ENCODE measurements at regions not wholly inside any gene's neighbourhood (a gene's known extent, or its start where the extent isn't known, plus 50 kb on each side); places are given as distances from the start of the nearest gene placed in this dataset.

DNA sequence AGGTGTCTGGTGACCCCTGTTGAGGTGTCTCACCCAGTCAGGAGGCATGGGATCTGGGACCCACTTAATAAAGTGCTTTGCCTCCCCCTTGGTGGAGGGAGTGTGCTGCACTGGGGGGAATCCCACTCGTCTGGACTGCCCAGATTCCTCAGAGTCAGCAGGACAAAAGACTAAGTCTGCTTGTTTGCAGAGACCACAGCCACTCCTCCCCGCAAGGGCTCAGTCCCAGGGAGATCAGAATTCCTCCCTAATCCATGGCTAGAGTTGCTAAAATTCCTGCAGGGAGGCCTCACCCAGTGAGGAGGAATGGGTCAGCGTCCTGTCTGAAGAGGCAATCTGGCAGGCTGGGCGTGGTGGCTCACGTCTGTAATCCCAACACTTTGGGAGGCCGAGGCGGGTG lies 442.2 kb downstream of the PABPC4L start:
- TF ChIP-seq POLR2AphosphoS5 (IDR thresholded peaks at IDR 0.05; ENCODE audit: low read depth, low read length) (no peak), TCF7L2 (IDR thresholded peaks at IDR 0.05; ENCODE audit: low read depth, low read length) (no peak)
- TF ChIP-seq, protein P1, sequence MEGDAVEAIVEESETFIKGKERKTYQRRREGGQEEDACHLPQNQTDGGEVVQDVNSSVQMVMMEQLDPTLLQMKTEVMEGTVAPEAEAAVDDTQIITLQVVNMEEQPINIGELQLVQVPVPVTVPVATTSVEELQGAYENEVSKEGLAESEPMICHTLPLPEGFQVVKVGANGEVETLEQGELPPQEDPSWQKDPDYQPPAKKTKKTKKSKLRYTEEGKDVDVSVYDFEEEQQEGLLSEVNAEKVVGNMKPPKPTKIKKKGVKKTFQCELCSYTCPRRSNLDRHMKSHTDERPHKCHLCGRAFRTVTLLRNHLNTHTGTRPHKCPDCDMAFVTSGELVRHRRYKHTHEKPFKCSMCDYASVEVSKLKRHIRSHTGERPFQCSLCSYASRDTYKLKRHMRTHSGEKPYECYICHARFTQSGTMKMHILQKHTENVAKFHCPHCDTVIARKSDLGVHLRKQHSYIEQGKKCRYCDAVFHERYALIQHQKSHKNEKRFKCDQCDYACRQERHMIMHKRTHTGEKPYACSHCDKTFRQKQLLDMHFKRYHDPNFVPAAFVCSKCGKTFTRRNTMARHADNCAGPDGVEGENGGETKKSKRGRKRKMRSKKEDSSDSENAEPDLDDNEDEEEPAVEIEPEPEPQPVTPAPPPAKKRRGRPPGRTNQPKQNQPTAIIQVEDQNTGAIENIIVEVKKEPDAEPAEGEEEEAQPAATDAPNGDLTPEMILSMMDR (IDR thresholded peaks at IDR 0.05) = no peak
- TF ChIP-seq, protein P2, sequence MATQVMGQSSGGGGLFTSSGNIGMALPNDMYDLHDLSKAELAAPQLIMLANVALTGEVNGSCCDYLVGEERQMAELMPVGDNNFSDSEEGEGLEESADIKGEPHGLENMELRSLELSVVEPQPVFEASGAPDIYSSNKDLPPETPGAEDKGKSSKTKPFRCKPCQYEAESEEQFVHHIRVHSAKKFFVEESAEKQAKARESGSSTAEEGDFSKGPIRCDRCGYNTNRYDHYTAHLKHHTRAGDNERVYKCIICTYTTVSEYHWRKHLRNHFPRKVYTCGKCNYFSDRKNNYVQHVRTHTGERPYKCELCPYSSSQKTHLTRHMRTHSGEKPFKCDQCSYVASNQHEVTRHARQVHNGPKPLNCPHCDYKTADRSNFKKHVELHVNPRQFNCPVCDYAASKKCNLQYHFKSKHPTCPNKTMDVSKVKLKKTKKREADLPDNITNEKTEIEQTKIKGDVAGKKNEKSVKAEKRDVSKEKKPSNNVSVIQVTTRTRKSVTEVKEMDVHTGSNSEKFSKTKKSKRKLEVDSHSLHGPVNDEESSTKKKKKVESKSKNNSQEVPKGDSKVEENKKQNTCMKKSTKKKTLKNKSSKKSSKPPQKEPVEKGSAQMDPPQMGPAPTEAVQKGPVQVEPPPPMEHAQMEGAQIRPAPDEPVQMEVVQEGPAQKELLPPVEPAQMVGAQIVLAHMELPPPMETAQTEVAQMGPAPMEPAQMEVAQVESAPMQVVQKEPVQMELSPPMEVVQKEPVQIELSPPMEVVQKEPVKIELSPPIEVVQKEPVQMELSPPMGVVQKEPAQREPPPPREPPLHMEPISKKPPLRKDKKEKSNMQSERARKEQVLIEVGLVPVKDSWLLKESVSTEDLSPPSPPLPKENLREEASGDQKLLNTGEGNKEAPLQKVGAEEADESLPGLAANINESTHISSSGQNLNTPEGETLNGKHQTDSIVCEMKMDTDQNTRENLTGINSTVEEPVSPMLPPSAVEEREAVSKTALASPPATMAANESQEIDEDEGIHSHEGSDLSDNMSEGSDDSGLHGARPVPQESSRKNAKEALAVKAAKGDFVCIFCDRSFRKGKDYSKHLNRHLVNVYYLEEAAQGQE (IDR thresholded peaks at IDR 0.05; ENCODE audit: insufficient read depth in 1 of 2, low read depth in 2 of 2, low read length in 1 of 2) = no peak

Measured in Panc1 (cell line).